Pancreas (tissue), 10 donors: ENCODE measurements at regions not wholly inside any gene's neighbourhood (a gene's known extent, or its start where the extent isn't known, plus 50 kb on each side); places are given as distances from the start of the nearest gene placed in this dataset.
A peak's percentile ranks its signal among the peaks of the same experiment; 100 is the strongest.
"Not testable (repeated sequence)": the region's sequence is repeated elsewhere in the genome, so short reads cannot be mapped to it uniquely, and the experiment has no call there.

ENCODE experiments used
- ATAC-seq, 4 donors: fragments of 200-7000 bp; cut with Tn5 transposase; one replicate each; pipeline versions ENCODE4 v1.8.0 to v1.9.1; 2020; ENCODE audit warnings: mild to moderate bottlenecking in 4 of 4, moderate library complexity in 4 of 4
- DNase-seq, 6 donors: peaks; one replicate each; pipeline ENCODE4 v3.0.0-alpha.2; 2020
- FAIRE-seq: peaks from 2 replicates; lab custom pipeline; 2012; peaks lifted over from hg19 to GRCh38; lab: Jason Lieb, UNC
- H3K27ac ChIP-seq, 4 donors: fragments of 200-600 bp; sonication (generic); 1 replicate in 3 of 4; 2 replicates in 1 of 4; pipeline versions ENCODE4 v1.5.0 to v1.8.0; 2020
- H3K27me3 ChIP-seq, 4 donors: fragments of 200-600 bp; one replicate each; pipeline ENCODE4 v1.8.0; 2021
- H3K36me3 ChIP-seq, 3 donors: fragments of 200-600 bp; sonication (generic) in 1 of 3; one replicate each; pipeline versions ENCODE4 v1.5.0 to v1.8.0; 2020 to 2021
- H3K4me1 ChIP-seq, 3 donors: fragments of 200-600 bp; one replicate each; pipeline ENCODE4 v1.8.0; 2021
- H3K4me3 ChIP-seq, 4 donors: fragments of 200-600 bp; sonication (generic) in 2 of 4; one replicate each; pipeline versions ENCODE4 v1.5.0 to v1.8.0; 2020 to 2021
- H3K9me3 ChIP-seq, 4 donors: fragments of 200-600 bp; one replicate each; pipeline ENCODE4 v1.8.0; 2021
- WGBS, 2 donors: extraction: QIAGEN DNeasy Blood & Tissue Kit; methylation state at CpG; one replicate each; pipeline ENCODE4 v1.1.7; 2013; 5-methylcytosine and 5-hydroxymethylcytosine counted together
- intact Hi-C, 3 donors: fragments of 100-400 bp; cut with DNase I; formaldehyde crosslinking; loops; one replicate each; pipeline versions ENCODE4 v1.11.1 to v1.14.2; 2022
- TF ChIP-seq, protein P1 (sequence below), 4 donors: fragments of 200-600 bp; sonication (generic) in 3 of 4; IDR thresholded peaks; one replicate each; pipeline versions ENCODE4 v1.5.0 to v1.8.0; 2021; ENCODE audit warnings: antibody characterized with exemption in 4 of 4
- donor health status: healthy with polysubstance abuse.
- donor health status: DM: no; HTN: no; CAD: no; lungs with moderate emphysema.
- donor health status: DM: no; HTN: no; CAD: no.
- donor health status: control.
- donor health status: control.
- donor health status: Bipolar disorder and iron deficiency.
- donor health status: DM: yes; HTN: yes; CAD: no.
- donor health status: DM: no; HTN: no; CAD: no.
- donor health status: DM: no; HTN: no; CAD: no.
- donor health status: DM: yes; HTN: yes; CAD: no.

- H3K4me3 ChIP-seq: no peak overlapping the region
- ATAC-seq: no peak
- intact Hi-C loops: no loop called here
- no peak for FAIRE-seq
- DNase-seq: no peak
- H3K27ac ChIP-seq: no peak overlapping the region
- peaks cover 0 to 7% (median 0%) of the 10 kb centered on the region in 4 donors for H3K27me3 ChIP-seq
- no peaks in the 10 kb centered on the region for H3K9me3 ChIP-seq
- TF ChIP-seq, protein P1, sequence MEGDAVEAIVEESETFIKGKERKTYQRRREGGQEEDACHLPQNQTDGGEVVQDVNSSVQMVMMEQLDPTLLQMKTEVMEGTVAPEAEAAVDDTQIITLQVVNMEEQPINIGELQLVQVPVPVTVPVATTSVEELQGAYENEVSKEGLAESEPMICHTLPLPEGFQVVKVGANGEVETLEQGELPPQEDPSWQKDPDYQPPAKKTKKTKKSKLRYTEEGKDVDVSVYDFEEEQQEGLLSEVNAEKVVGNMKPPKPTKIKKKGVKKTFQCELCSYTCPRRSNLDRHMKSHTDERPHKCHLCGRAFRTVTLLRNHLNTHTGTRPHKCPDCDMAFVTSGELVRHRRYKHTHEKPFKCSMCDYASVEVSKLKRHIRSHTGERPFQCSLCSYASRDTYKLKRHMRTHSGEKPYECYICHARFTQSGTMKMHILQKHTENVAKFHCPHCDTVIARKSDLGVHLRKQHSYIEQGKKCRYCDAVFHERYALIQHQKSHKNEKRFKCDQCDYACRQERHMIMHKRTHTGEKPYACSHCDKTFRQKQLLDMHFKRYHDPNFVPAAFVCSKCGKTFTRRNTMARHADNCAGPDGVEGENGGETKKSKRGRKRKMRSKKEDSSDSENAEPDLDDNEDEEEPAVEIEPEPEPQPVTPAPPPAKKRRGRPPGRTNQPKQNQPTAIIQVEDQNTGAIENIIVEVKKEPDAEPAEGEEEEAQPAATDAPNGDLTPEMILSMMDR (IDR thresholded peaks at IDR 0.05): no peak
- whole genome bisulfite sequencing, 2 donors: 54 to 63% methylated on average over 4 of the region's 4 CpGs
- no peaks in the 10 kb centered on the region for H3K36me3 ChIP-seq
- no peaks in the 10 kb centered on the region for H3K4me1 ChIP-seq
Measured at GRCh38 chr1:96587222-96587621, 134.4 kb upstream of the PTBP2 start.

DNA sequence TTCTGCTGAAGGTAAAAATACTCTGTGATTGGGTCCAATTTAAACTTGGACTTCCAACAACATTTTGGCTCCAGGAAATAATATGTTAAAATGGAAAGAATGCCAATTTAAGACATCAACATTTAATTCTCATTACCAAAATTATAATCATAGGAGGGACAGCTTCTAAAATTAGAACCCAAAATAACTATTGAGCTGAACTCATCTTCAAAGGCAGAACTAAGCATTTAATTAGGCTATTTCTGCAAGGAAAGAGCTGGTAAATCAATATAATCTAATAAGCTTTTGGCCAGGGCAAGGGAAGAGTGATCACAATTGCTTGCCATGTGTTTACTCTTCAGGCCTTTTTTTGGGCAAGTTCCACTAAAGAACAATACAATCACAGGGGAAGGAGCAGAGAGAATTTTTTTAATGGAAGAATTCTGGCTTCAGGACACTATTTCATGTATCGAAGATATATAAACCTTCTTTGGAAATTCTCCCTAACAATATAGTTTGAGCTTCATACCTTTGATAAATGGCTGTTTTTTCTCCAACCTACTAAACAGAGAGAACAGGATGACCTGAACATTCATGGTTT is 133.1 kb upstream of the PTBP2 start:
- DNase-seq (no peak), FAIRE-seq (no peak), ATAC-seq (no peak)
- Histone ChIP-seq H3K27me3 (peaks cover 0 to 7% (median 0%) of the 10 kb centered on the region in 4 donors), H3K27ac (no peak overlapping the region), H3K4me3 (no peak overlapping the region), H3K36me3 (no peaks in the 10 kb centered on the region), H3K9me3 (no peaks in the 10 kb centered on the region), H3K4me1 (no peaks in the 10 kb centered on the region)
- 47 to 81% methylated on average over 1 of the region's 1 CpG for WGBS, 2 donors
- intact Hi-C loops: no loop called here
- TF ChIP-seq, protein P1 (IDR thresholded peaks at IDR 0.05): no peak

- H3K9me3 ChIP-seq, H3K27ac ChIP-seq, intact Hi-C loops, H3K4me3 ChIP-seq, H3K36me3 ChIP-seq, DNase-seq, FAIRE-seq, H3K4me1 ChIP-seq, H3K27me3 ChIP-seq, ATAC-seq: not testable (repeated sequence)
- 64 to 73% methylated on average over 2 of the region's 2 CpGs for WGBS, 2 donors
Measured at GRCh38 chr1:96595530-96595929, 126.1 kb upstream of the PTBP2 start.

- Histone ChIP-seq H3K9me3 (no peaks in the 10 kb centered on the region), H3K36me3 (no peaks in the 10 kb centered on the region), H3K4me3 (no peak overlapping the region), H3K27ac (no peak overlapping the region), H3K27me3 (no peaks in the 10 kb centered on the region), H3K4me1 (no peaks in the 10 kb centered on the region)
- peak in 1 of 4 donors; percentile 26 for ATAC-seq
- TF ChIP-seq, protein P1 (IDR thresholded peaks at IDR 0.05): peak in 1 of 4 donors; percentile 10
- WGBS, 2 donors: 31 to 36% methylated on average over 4 of the region's 4 CpGs
- FAIRE-seq: no peak
- intact Hi-C loops: no loop called here
- DNase-seq: peak in 1 of 6 donors; percentile 15
Measured at GRCh38 chr1:96596226-96596922, 125.2 kb upstream of the PTBP2 start.

GRCh38 chr1:96597218-96597617 is 124.4 kb upstream of the PTBP2 start:
- TF ChIP-seq, protein P1 (IDR thresholded peaks at IDR 0.05): no peak

More at GRCh38 chr1:96597218-96597617, 124.4 kb upstream of the PTBP2 start:
- no peak for FAIRE-seq
- intact Hi-C loops: no loop called here
- no peaks in the 10 kb centered on the region for H3K27me3 ChIP-seq
- no peak overlapping the region for H3K27ac ChIP-seq
- no peaks in the 10 kb centered on the region for H3K4me1 ChIP-seq
- DNase-seq: no peak
- H3K4me3 ChIP-seq: no peak overlapping the region
- ATAC-seq: no peak
- H3K36me3 ChIP-seq: no peaks in the 10 kb centered on the region
- no peaks in the 10 kb centered on the region for H3K9me3 ChIP-seq
- WGBS, 2 donors: 55 to 56% methylated on average over 1 of the region's 1 CpG
